Esophagus muscularis mucosa (tissue), 3 donors: ENCODE measurements at regions not wholly inside any gene's neighbourhood (a gene's known extent, or its start where the extent isn't known, plus 50 kb on each side); places are given as distances from the start of the nearest gene placed in this dataset.

ENCODE experiments used
- CTCF ChIP-seq, 3 experiments: fragments of 200-600 bp in 2 of 3; fragments of 450-650 bp in 1 of 3; sonication (generic) in 2 of 3; IDR thresholded peaks; one replicate each; pipeline ENCODE4 v1.5.1; 2017 to 2019; ENCODE audit warnings: antibody characterized with exemption in 3 of 3, mild to moderate bottlenecking in 2 of 3, moderate library complexity in 1 of 3
- POLR2AphosphoS5 ChIP-seq, 2 donors: sonication (generic); formaldehyde crosslinking; IDR thresholded peaks; one replicate each; pipeline ENCODE4 v1.6.1; 2017; ENCODE audit warnings: antibody characterized with exemption in 2 of 2

- TF ChIP-seq CTCF (IDR thresholded peaks at IDR 0.05) (no peak), POLR2AphosphoS5 (IDR thresholded peaks at IDR 0.05) (no peak)
Observed at GRCh38 chr2:104481341-104481740, 372.6 kb upstream of the POU3F3 start.
